ENCODE measurements at regions not wholly inside any gene's neighbourhood (a gene's known extent, or its start where the extent isn't known, plus 50 kb on each side); places are given as distances from the start of the nearest gene placed in this dataset.

GRCh38 chr2:15805206-15805605 is 135.1 kb upstream of the MYCN start:
- H3K4me3 ChIP-seq (ENCODE audit: insufficient read depth, low read length): no peak overlapping the region
- no peaks in the 10 kb centered on the region for H3K36me3 ChIP-seq (ENCODE audit: insufficient read depth, low read length)
- no peak overlapping the region for H2AFZ ChIP-seq (ENCODE audit: low read length)
- no peaks in the 10 kb centered on the region for H3K4me1 ChIP-seq (ENCODE audit: insufficient read depth, low read length)
- H3K79me2 ChIP-seq (ENCODE audit: insufficient read depth, low read length): no peaks in the 10 kb centered on the region
- no peak for DNase-seq (ENCODE audit: insufficient read length, low spot score, missing footprints)
- H3K4me2 ChIP-seq (ENCODE audit: insufficient read depth, low read length): no peak overlapping the region
- H3K9me3 ChIP-seq (ENCODE audit: low read depth, low read length): no peaks in the 10 kb centered on the region
- H4K20me1 ChIP-seq (ENCODE audit: insufficient read depth, low read length): no peaks in the 10 kb centered on the region
- H3K27ac ChIP-seq (ENCODE audit: low read depth, low read length): no peak overlapping the region
- no peaks in the 10 kb centered on the region for H3K27me3 ChIP-seq (ENCODE audit: insufficient read depth, low read length)
- TF ChIP-seq CTCF (IDR thresholded peaks at IDR 0.05; ENCODE audit: extremely low read depth, low read depth, low read length): no peak

- Histone ChIP-seq H3K4me3 (ENCODE audit: insufficient read depth, low read length) (no peak overlapping the region), H2AFZ (ENCODE audit: low read length) (no peak overlapping the region), H3K4me1 (ENCODE audit: insufficient read depth, low read length) (no peaks in the 10 kb centered on the region), H3K36me3 (ENCODE audit: insufficient read depth, low read length) (no peaks in the 10 kb centered on the region), H3K27ac (ENCODE audit: low read depth, low read length) (no peak overlapping the region), H3K79me2 (ENCODE audit: insufficient read depth, low read length) (no peaks in the 10 kb centered on the region), H3K9me3 (ENCODE audit: low read depth, low read length) (no peaks in the 10 kb centered on the region), H3K27me3 (ENCODE audit: insufficient read depth, low read length) (no peaks in the 10 kb centered on the region), H3K4me2 (ENCODE audit: insufficient read depth, low read length) (no peak overlapping the region), H4K20me1 (ENCODE audit: insufficient read depth, low read length) (no peaks in the 10 kb centered on the region)
- no peak for TF ChIP-seq CTCF (IDR thresholded peaks at IDR 0.05; ENCODE audit: extremely low read depth, low read depth, low read length)
- no peak for DNase-seq (ENCODE audit: insufficient read length, low spot score, missing footprints)
Measured at GRCh38 chr2:15805772-15806171, 134.6 kb upstream of the MYCN start.

- Histone ChIP-seq H3K4me1 (ENCODE audit: insufficient read depth, low read length) (no peaks in the 10 kb centered on the region), H3K9me3 (ENCODE audit: low read depth, low read length) (no peaks in the 10 kb centered on the region), H3K36me3 (ENCODE audit: insufficient read depth, low read length) (no peaks in the 10 kb centered on the region), H2AFZ (ENCODE audit: low read length) (no peak overlapping the region), H3K27ac (ENCODE audit: low read depth, low read length) (no peak overlapping the region), H3K27me3 (ENCODE audit: insufficient read depth, low read length) (no peaks in the 10 kb centered on the region), H3K79me2 (ENCODE audit: insufficient read depth, low read length) (no peaks in the 10 kb centered on the region), H4K20me1 (ENCODE audit: insufficient read depth, low read length) (no peaks in the 10 kb centered on the region), H3K4me2 (ENCODE audit: insufficient read depth, low read length) (no peak overlapping the region), H3K4me3 (ENCODE audit: insufficient read depth, low read length) (no peak overlapping the region)
- TF ChIP-seq CTCF (IDR thresholded peaks at IDR 0.05; ENCODE audit: extremely low read depth, low read depth, low read length): no peak
- no peak for DNase-seq (ENCODE audit: insufficient read length, low spot score, missing footprints)
Measured at GRCh38 chr2:15806801-15807417, 133.4 kb upstream of the MYCN start.

GRCh38 chr2:15807418-15808203 is 132.7 kb upstream of the MYCN start:
- no peaks in the 10 kb centered on the region for H4K20me1 ChIP-seq (ENCODE audit: insufficient read depth, low read length)
- DNase-seq (ENCODE audit: insufficient read length, low spot score, missing footprints): no peak
- no peaks in the 10 kb centered on the region for H3K79me2 ChIP-seq (ENCODE audit: insufficient read depth, low read length)
- no peak for TF ChIP-seq CTCF (IDR thresholded peaks at IDR 0.05; ENCODE audit: extremely low read depth, low read depth, low read length)
- H3K9me3 ChIP-seq (ENCODE audit: low read depth, low read length): no peaks in the 10 kb centered on the region
- no peaks in the 10 kb centered on the region for H3K4me1 ChIP-seq (ENCODE audit: insufficient read depth, low read length)
- H3K4me2 ChIP-seq (ENCODE audit: insufficient read depth, low read length): no peak overlapping the region
- H2AFZ ChIP-seq (ENCODE audit: low read length): no peak overlapping the region
- H3K36me3 ChIP-seq (ENCODE audit: insufficient read depth, low read length): no peaks in the 10 kb centered on the region
- H3K4me3 ChIP-seq (ENCODE audit: insufficient read depth, low read length): no peak overlapping the region
- H3K27me3 ChIP-seq (ENCODE audit: insufficient read depth, low read length): no peaks in the 10 kb centered on the region
- H3K27ac ChIP-seq (ENCODE audit: low read depth, low read length): no peak overlapping the region

Measured in osteoblast (primary cell).